ENCODE measurements at regions not wholly inside any gene's neighbourhood (a gene's known extent, or its start where the extent isn't known, plus 50 kb on each side); places are given as distances from the start of the nearest gene placed in this dataset.

DNA sequence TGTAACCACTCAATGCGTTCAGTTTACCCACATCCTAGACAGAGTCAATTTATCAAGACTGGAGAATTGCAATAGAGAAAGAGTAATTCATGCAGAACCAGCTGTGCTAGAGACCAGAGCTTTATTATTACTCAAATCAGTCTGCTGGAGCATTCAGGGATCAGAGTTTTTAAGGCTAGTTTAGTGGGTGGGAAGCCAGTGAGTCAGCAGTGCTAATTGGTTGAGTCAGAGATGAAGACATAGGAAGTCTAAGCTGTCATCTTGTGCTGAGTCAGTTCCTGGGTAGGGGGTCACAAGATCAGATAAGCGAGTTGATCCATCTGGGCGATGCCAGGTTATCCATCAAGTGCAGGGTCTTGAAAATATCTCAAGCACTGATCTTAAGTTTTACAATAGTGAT, 499.6 kb downstream of the MRPL39 start:
- Histone ChIP-seq H3F3A (ENCODE audit: insufficient read depth, low read length, poor library complexity, severe bottlenecking) (no peaks in the 10 kb centered on the region), H3K4me2 (ENCODE audit: low read length) (no peak overlapping the region), H3K79me2 (replicated peaks; ENCODE audit: insufficient read depth, low read length) (no peaks in the 10 kb centered on the region), H2AFZ (ENCODE audit: low read depth, low read length) (no peak overlapping the region), H3K36me3 (ENCODE audit: insufficient read depth, low read length) (no peaks in the 10 kb centered on the region), H3K4me3 (ENCODE audit: low read length) (no peak overlapping the region), H3K9me2 (ENCODE audit: insufficient read depth, low read length) (no peaks in the 10 kb centered on the region), H3K9ac (ENCODE audit: low read length) (no peak overlapping the region), H4K20me1 (ENCODE audit: insufficient read depth) (no peaks in the 10 kb centered on the region), H3K27me3 (ENCODE audit: insufficient read depth, low read depth, low read length) (no peaks in the 10 kb centered on the region), H3K27ac (ENCODE audit: low read length) (no peak overlapping the region), H3K9me3 (ENCODE audit: low read length) (no peaks in the 10 kb centered on the region)
- TF ChIP-seq REST (IDR thresholded peaks at IDR 0.05; ENCODE audit: borderline replicate concordance): no peak
- no peak for TF ChIP-seq TAF1 (IDR thresholded peaks at IDR 0.05; ENCODE audit: low read depth)
- TF ChIP-seq SMC3 (conservative IDR thresholded peaks at IDR 0.05; ENCODE audit: poor library complexity): no peak
- TF ChIP-seq EP300 (conservative IDR thresholded peaks at IDR 0.05; ENCODE audit: poor library complexity, severe bottlenecking): no peak
- TF ChIP-seq RAD21 (conservative IDR thresholded peaks at IDR 0.05): no peak
- no peak for TF ChIP-seq POLR2AphosphoS5 (IDR thresholded peaks at IDR 0.05)
- no peak for TF ChIP-seq EZH2 (IDR thresholded peaks at IDR 0.05; ENCODE audit: borderline replicate concordance, insufficient read depth, low read length, poor library complexity, severe bottlenecking)
- TF ChIP-seq, protein P1, sequence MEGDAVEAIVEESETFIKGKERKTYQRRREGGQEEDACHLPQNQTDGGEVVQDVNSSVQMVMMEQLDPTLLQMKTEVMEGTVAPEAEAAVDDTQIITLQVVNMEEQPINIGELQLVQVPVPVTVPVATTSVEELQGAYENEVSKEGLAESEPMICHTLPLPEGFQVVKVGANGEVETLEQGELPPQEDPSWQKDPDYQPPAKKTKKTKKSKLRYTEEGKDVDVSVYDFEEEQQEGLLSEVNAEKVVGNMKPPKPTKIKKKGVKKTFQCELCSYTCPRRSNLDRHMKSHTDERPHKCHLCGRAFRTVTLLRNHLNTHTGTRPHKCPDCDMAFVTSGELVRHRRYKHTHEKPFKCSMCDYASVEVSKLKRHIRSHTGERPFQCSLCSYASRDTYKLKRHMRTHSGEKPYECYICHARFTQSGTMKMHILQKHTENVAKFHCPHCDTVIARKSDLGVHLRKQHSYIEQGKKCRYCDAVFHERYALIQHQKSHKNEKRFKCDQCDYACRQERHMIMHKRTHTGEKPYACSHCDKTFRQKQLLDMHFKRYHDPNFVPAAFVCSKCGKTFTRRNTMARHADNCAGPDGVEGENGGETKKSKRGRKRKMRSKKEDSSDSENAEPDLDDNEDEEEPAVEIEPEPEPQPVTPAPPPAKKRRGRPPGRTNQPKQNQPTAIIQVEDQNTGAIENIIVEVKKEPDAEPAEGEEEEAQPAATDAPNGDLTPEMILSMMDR (IDR thresholded peaks at IDR 0.05; ENCODE audit: poor library complexity, severe bottlenecking): no peak
- no peak for TF ChIP-seq MXI1 (conservative IDR thresholded peaks at IDR 0.05; ENCODE audit: poor library complexity, severe bottlenecking)

- Histone ChIP-seq H4K20me1 (ENCODE audit: insufficient read depth) (no peaks in the 10 kb centered on the region), H2AFZ (ENCODE audit: low read depth, low read length) (no peak overlapping the region), H3F3A (ENCODE audit: insufficient read depth, low read length, poor library complexity, severe bottlenecking) (no peaks in the 10 kb centered on the region), H3K27ac (ENCODE audit: low read length) (no peak overlapping the region), H3K4me3 (ENCODE audit: low read length) (no peak overlapping the region), H3K9me3 (ENCODE audit: low read length) (no peaks in the 10 kb centered on the region), H3K36me3 (ENCODE audit: insufficient read depth, low read length) (no peaks in the 10 kb centered on the region), H3K9ac (ENCODE audit: low read length) (no peak overlapping the region), H3K4me2 (ENCODE audit: low read length) (no peak overlapping the region), H3K9me2 (ENCODE audit: insufficient read depth, low read length) (no peaks in the 10 kb centered on the region), H3K79me2 (replicated peaks; ENCODE audit: insufficient read depth, low read length) (no peaks in the 10 kb centered on the region), H3K27me3 (ENCODE audit: insufficient read depth, low read depth, low read length) (no peaks in the 10 kb centered on the region)
- TF ChIP-seq, protein P1 (IDR thresholded peaks at IDR 0.05; ENCODE audit: poor library complexity, severe bottlenecking): no peak
- TF ChIP-seq EP300 (conservative IDR thresholded peaks at IDR 0.05; ENCODE audit: poor library complexity, severe bottlenecking): no peak
- no peak for TF ChIP-seq REST (IDR thresholded peaks at IDR 0.05; ENCODE audit: borderline replicate concordance)
- TF ChIP-seq RAD21 (conservative IDR thresholded peaks at IDR 0.05): no peak
- no peak for TF ChIP-seq TAF1 (IDR thresholded peaks at IDR 0.05; ENCODE audit: low read depth)
- TF ChIP-seq SMC3 (conservative IDR thresholded peaks at IDR 0.05; ENCODE audit: poor library complexity): no peak
- no peak for TF ChIP-seq EZH2 (IDR thresholded peaks at IDR 0.05; ENCODE audit: borderline replicate concordance, insufficient read depth, low read length, poor library complexity, severe bottlenecking)
- TF ChIP-seq MXI1 (conservative IDR thresholded peaks at IDR 0.05; ENCODE audit: poor library complexity, severe bottlenecking): no peak
- no peak for TF ChIP-seq POLR2AphosphoS5 (IDR thresholded peaks at IDR 0.05)
Observed at GRCh38 chr21:25103500-25104207, 503.6 kb downstream of the MRPL39 start.

All from neural cell (in vitro differentiated cells).